Femur (tissue), 1 donor: ENCODE measurements at regions not wholly inside any gene's neighbourhood (a gene's known extent, or its start where the extent isn't known, plus 50 kb on each side); places are given as distances from the start of the nearest gene placed in this dataset.

Experiments used
- DNase-seq: peaks from one replicate; pipeline ENCODE4 v3.0.0-alpha.2; 2017

DNA sequence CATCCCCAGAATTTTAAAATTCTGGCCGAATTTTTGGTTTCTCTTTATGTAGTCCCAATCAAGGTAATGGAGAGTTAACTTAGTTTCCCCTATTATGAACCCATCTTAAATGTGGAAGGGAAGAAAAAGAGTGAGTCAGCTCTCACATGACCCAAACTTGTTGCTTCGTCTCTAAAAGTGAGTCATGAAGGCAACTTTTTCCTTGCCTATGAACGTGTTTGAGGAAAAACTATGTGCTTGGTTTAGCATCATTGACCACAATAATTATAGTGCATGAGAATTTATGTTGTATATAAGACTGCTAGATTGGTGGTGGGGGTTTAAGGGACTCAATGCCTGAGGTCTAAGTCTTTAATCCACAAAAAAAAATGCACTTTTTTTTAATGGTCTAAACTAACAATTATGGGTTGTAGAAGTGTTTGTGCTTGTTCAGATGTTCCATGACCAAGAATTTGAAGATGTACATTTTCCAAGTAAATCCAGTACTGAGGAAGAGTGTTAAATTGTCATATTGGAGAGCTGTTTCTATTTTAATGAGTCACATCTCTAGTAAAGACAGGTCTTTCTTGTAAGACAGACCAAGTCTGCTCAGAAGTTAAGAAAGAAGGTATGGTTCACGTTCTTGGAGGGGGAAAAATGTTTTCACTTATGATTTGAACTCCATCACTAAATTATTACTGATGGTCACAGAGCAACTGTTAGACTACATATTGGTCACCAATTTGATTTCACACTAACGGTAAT, 409.9 kb upstream of the MARCKS start:
- no peak for DNase-seq

GRCh38 chr6:113449051-113449450, 408.1 kb upstream of the MARCKS start:
- no peak for DNase-seq

GRCh38 chr6:113450061-113450465, 407.1 kb upstream of the MARCKS start:
- no peak for DNase-seq

- DNase-seq: no peak
These were observed 406.1 kb upstream of the MARCKS start for GRCh38 chr6:113451049-113451448.

DNA sequence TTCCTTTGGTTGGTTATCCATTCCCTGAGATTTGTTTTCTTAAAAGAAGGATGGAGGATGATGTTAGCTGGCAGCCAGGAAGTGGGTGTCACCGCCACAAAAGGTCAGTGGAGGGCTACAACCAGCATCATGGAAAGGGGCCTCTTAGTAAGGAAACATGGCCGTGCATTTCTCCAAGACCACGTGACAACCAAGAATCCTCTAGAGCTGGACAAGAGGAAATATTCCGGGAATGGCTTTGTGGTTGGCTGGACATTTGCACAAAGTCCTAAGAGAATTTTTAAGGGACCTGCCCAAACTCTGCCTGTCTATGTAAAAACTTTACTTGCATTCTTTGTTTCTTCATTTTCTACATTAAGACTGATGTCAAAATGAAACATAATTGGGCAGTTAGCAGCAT, 399.9 kb upstream of the MARCKS start:
- peak; percentile 62 for DNase-seq

DNA sequence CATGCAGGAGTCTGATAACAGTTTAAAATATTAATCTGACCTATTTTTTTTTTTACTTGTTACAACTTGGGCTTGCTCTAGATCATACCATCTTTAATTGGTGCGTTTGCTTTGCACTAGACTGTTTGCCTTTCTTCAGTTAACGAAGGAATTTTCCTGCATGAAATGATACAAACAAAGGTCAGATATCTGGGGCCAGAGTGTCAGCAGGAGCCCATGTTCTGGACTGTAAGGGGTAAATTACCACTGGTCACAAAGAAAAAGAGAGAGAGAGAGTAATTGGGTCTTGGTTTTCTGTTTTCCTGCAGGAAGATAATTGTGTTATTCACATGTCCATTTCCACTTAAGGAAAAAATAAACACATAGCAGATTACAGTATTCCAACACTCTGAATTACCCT, 399.4 kb upstream of the MARCKS start:
- DNase-seq: no peak

- DNase-seq: no peak
These were observed 398.7 kb upstream of the MARCKS start for GRCh38 chr6:113458368-113459010.

GRCh38 chr6:113461153-113461932, 395.8 kb upstream of the MARCKS start:
- DNase-seq: no peak

DNA sequence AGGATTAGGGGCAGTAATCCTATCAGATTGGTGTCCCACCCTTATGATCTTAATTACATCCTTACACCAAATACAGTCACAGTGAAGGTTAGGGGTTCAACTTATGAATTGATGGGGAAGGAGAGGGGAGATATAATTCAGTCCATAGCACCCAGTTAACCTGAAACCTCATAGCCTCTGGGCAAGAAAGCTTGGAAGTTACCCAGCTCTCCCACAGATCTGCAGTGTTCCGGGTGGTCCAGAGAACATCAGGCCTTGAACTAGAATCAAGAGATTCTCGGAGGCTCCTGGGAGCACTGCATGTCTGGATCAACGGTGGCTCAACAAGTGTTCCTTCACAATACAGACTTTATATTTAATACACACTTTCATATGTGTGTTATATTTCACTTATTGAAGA, 392.6 kb upstream of the MARCKS start:
- DNase-seq: no peak

- no peak for DNase-seq
These were observed 392.2 kb upstream of the MARCKS start for GRCh38 chr6:113464960-113465359.

DNA sequence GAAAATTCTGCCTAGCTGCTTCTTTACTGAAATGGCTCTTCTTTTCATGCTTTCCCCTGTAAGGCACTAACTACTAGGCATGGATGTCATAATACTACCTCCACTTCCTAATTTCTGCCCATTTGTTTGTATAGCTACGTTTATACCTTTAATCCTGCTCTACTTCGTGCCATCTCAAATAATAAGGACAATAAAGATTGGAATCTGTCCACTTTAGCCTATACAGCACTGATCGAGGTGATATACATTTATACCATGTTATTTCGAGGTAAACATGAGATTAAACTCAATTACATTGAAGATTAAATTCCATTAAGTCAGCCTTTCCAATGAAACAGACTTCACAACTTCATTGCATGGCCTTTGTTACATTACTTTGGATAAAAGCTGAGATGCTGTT, 390.6 kb upstream of the MARCKS start:
- no peak for DNase-seq

DNA sequence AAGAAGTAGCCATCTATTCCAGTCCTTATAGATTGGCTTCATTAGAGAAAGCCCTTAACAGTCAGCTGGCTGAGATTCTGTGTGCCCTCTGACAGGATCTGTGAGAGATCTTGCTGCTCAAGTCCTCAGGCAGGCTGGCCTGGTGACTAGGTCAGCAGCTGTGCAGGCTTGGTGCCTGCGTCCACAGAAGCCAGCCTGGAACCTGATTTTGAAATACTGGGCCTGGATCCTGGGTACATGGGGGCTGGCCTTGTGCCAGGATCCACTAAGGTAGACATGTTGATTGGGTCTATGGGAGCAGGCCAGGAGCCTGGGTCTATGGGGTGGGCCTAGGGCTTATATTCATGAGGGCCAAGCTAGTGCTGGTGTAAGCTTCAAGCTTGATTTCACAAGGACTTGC, 381.8 kb upstream of the MARCKS start:
- no peak for DNase-seq

DNA sequence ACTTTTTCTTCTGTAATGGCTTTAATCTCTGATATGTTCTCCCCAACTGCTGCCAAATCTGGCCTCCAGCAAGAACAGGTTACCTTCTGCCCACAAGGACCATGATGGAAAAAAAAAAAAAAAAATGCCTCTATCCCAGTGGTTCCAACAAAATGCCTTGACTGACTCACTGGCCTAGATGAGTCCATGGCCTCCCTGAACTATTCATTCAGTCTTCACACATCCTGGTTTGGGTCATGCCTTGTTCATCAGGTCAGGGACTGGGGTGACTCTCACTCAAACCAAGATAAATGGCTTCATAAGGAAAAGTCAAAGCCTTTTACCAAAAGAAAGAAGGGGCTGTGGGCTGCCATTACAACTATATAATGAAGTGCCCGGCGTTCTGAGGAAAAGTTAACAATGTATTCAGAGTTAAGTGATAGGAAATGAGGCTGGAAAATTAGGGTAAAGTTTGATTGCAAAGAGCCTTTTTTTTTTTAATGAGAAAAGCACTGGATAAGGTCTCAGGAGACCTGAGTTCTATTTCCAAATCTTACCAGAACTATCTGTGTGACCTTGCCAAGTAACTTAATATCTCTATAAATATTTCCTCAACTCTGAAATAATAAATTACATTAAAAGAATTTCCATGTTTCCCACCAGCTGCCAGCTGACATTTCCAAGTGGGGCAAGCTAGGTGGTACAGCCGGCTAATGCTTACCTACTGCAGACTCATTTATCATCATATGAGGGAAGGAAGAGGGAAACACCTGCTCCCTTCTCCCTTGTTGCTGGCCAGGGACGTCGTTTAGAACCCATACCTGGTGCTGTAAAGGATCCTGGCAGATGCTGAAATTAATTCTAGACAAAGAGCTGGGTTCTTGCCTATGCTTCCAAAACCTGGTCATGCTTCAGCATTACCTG, 380.0 kb upstream of the MARCKS start:
- DNase-seq: no peak

DNA sequence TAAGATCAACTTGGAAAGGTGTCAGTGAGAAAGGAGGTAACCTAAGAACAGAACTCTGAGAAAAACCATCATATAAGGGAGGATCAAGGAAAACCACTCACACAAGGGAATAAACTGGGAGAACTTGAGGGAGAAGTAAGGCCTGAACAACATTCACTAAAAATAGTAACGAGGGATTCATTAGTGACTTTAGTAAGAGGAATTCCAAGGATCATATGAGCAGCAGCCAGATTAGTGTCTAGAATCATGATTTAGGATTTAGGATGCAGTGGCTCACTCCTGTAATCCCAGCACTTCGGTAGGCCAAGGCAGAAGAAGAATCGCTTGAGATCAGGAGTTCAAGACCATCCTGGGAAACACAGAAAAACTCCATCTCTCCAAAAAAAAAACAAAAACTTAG, 376.5 kb upstream of the MARCKS start:
- no peak for DNase-seq

DNA sequence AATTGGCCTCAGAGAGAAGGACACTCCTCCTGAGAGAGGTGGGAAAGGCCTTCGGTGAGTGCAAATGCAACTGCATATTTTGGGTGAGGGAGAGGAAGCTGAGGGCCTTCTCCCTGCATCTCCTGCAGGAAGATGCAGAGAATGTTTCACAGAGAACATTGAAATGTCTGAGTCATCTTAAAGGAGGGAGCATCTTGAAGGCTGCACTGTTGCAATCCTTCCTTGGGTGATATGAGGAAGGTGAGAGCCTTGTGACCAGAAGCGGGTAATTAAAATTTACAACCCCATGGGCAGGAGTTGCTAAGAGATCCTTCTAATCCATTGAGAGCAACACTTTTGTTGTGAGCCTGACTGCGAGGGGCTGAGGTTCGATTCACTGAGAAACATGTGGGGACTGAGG, 375.7 kb upstream of the MARCKS start:
- DNase-seq: no peak

GRCh38 chr6:113481910-113482309, 375.2 kb upstream of the MARCKS start:
- no peak for DNase-seq

DNA sequence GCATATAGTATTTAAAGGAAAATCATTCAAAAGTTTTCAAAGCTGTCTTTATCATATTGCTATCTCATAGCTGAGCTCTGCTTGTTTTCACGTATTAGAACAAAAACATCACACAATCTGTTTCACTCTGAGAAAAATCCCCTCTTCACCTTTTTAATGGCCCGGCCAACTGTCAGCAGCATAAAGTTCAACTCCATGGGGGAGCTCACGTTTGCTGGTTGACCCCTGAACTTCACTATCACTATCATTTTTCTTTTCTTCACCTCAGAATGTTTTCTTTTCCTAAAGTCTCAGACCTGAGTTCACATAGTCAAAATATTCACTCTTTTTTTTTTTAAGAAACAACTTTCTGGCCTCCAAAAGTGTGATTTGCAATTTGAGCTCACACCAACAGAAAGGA, 374.4 kb upstream of the MARCKS start:
- no peak for DNase-seq

DNA sequence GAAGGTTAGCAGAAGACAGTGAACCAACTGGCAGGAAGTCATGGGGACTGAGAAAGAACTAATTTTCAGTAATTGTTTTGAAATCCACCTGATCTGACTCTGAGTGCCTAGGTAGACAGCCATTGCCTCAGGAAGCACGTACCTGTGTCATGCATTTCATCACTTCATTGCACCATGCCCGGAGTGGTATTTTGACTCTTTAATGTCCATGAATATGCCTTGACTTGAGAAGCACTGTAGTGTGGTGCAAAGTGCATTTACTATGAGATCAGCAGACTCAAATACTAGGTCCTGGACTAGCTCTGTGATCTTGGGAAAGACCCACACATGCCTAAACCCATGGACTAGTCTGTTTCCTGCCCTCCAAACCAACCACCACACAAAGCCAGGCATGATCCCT, 370.9 kb upstream of the MARCKS start:
- DNase-seq: peak; percentile 32

GRCh38 chr6:113487489-113488058, 369.6 kb upstream of the MARCKS start:
- DNase-seq: no peak

- no peak for DNase-seq
These were observed 369.1 kb upstream of the MARCKS start for GRCh38 chr6:113488061-113488460.

DNA sequence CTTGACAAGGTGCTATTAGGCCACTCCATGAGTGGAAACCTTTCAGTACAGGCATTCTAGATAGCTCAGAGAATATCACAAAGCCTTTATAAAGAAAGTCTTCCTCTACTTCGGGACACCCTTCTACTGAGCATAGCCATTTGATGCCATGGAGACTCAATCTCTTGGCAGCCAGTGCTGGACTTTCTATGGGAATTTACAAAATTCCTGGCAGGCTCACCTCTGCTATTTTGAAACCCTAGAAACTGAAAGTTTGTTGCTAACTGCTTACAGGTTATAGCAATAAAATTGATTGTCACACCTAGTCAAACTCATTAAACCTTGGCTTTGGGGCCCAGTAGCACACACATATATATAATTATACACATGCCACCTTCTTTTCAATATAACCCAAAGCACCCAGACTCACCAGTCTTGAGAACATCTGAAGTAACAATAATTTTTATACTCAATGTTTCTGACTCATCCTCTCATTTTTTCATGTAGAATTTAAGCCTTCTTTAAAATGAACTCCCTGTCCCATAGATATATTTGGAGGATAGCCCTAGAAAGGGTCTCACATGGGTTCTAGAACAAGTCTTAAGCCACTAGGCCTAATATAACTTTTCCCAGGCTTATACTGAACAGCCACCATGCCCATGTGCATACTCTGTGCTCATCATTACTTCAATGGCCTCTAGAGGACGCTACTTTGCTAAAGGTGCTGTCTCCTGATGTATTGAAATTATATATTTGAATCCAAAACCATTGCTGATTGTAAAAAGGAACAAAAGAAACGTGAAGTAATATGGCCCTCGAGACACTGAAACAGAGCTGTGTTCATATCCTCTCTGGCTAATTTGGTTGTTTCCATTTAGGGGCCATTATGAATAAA, 368.1 kb upstream of the MARCKS start:
- DNase-seq: no peak
